Hepatocyte (in vitro differentiated cells): ENCODE measurements at regions not wholly inside any gene's neighbourhood (a gene's known extent, or its start where the extent isn't known, plus 50 kb on each side); places are given as distances from the start of the nearest gene placed in this dataset.

Experiments used
- CTCF ChIP-seq: fragments of 200-600 bp; sonication (generic); IDR thresholded peaks from 2 replicates; pipeline ENCODE4 v1.5.1; 2016; ENCODE audit warnings: antibody characterized with exemption, mild to moderate bottlenecking; ENCODE audit not compliant: poor library complexity
- EZH2 ChIP-seq: fragments of 200-600 bp; sonication (generic); IDR thresholded peaks from 2 replicates; pipeline ENCODE4 v1.6.1; 2016; ENCODE audit warnings: antibody characterized with exemption, mild to moderate bottlenecking, borderline replicate concordance
- EZH2phosphoT487 ChIP-seq: fragments of 200-600 bp; sonication (generic); IDR thresholded peaks from one replicate; pipeline ENCODE4 v1.6.1; 2018; ENCODE audit warnings: antibody characterized with exemption, mild to moderate bottlenecking, low read depth, moderate library complexity; ENCODE audit not compliant: unreplicated experiment, severe bottlenecking

- no peak for TF ChIP-seq CTCF
- TF ChIP-seq EZH2, result no peak
- TF ChIP-seq EZH2phosphoT487, result no peak
Measured at GRCh38 chr4:12487000-12487399, 997.1 kb downstream of the RAB28 start.
